IPS-NIHi7 (cell line): ENCODE measurements at regions not wholly inside any gene's neighbourhood (a gene's known extent, or its start where the extent isn't known, plus 50 kb on each side); places are given as distances from the start of the nearest gene placed in this dataset.
"Not testable (repeated sequence)": the region's sequence is repeated elsewhere in the genome, so short reads cannot be mapped to it uniquely, and the experiment has no call there.

Experiments used
- DNase-seq: peaks from one replicate; pipeline ENCODE4 v3.0.0; 2012; ENCODE audit warnings: mixed read lengths; ENCODE audit errors: extremely low spot score

GRCh38 chr4:126907389-126907788 lies 725.4 kb upstream of the INTU start:
- no peak for DNase-seq

GRCh38 chr4:126916049-126916625 lies 716.6 kb upstream of the INTU start:
- no peak for DNase-seq

- no peak for DNase-seq
These were observed 716.1 kb upstream of the INTU start for GRCh38 chr4:126916626-126917140.

GRCh38 chr4:126922328-126922938 lies 710.3 kb upstream of the INTU start:
- not testable (repeated sequence) for DNase-seq

GRCh38 chr4:126924237-126924636 lies 708.5 kb upstream of the INTU start:
- DNase-seq: no peak

GRCh38 chr4:126930059-126930458 lies 702.7 kb upstream of the INTU start:
- DNase-seq: not testable (repeated sequence)

- no peak for DNase-seq
These were observed 697.0 kb upstream of the INTU start for GRCh38 chr4:126935801-126936200.

- no peak for DNase-seq
These were observed 695.4 kb upstream of the INTU start for GRCh38 chr4:126937342-126937741.

- DNase-seq: no peak
These were observed 694.8 kb upstream of the INTU start for GRCh38 chr4:126937846-126938422.

- no peak for DNase-seq
These were observed 693.4 kb upstream of the INTU start for GRCh38 chr4:126939401-126939800.

- no peak for DNase-seq
These were observed 685.2 kb upstream of the INTU start for GRCh38 chr4:126947536-126947935.

- DNase-seq: no peak
These were observed 678.0 kb upstream of the INTU start for GRCh38 chr4:126954537-126955291.

- peak; percentile 16 for DNase-seq
These were observed 677.2 kb upstream of the INTU start for GRCh38 chr4:126955292-126956183.

- no peak for DNase-seq
These were observed 676.4 kb upstream of the INTU start for GRCh38 chr4:126956184-126956897.

GRCh38 chr4:126957556-126957955 lies 675.2 kb upstream of the INTU start:
- DNase-seq: no peak

- no peak for DNase-seq
These were observed 674.8 kb upstream of the INTU start for GRCh38 chr4:126957987-126958386.

GRCh38 chr4:126958482-126958881 lies 674.3 kb upstream of the INTU start:
- no peak for DNase-seq

GRCh38 chr4:126959056-126959745 lies 673.6 kb upstream of the INTU start:
- no peak for DNase-seq

GRCh38 chr4:126960760-126961159 lies 672.0 kb upstream of the INTU start:
- DNase-seq: no peak

- no peak for DNase-seq
These were observed 671.1 kb upstream of the INTU start for GRCh38 chr4:126961661-126962060.
